Left lung (tissue), 4 donors: ENCODE measurements at regions not wholly inside any gene's neighbourhood (a gene's known extent, or its start where the extent isn't known, plus 50 kb on each side); places are given as distances from the start of the nearest gene placed in this dataset.

Experiments
- ATAC-seq: fragments of 200-7000 bp; cut with Tn5 transposase; one replicate; pipeline ENCODE4 v1.9.1; 2020; ENCODE audit warnings: moderate library complexity
- DNase-seq, 4 donors: peaks; one replicate each; pipeline ENCODE4 v3.0.0-alpha.2; 2013 to 2020
- H3K27ac ChIP-seq, 2 donors: fragments of 200-600 bp; sonication (generic) in 1 of 2; one replicate each; pipeline versions ENCODE4 v1.5.0 to v1.8.0; 2020 to 2021
- H3K27me3 ChIP-seq, 2 donors: fragments of 200-600 bp; sonication (generic) in 1 of 2; one replicate each; pipeline versions ENCODE4 v1.5.0 to v1.8.0; 2020 to 2021
- H3K36me3 ChIP-seq, 2 donors: fragments of 200-600 bp; sonication (generic) in 1 of 2; one replicate each; pipeline versions ENCODE4 v1.5.0 to v1.8.0; 2020 to 2021
- H3K4me1 ChIP-seq, 2 donors: fragments of 200-600 bp; one replicate each; pipeline ENCODE4 v1.8.0; 2021
- H3K4me3 ChIP-seq, 2 donors: fragments of 200-600 bp; sonication (generic) in 1 of 2; one replicate each; pipeline versions ENCODE4 v1.5.0 to v1.8.0; 2020 to 2021; ENCODE audit warnings: mild to moderate bottlenecking in 1 of 2
- H3K9me3 ChIP-seq, 2 donors: fragments of 200-600 bp; sonication (generic) in 1 of 2; one replicate each; pipeline versions ENCODE4 v1.5.0 to v1.8.0; 2020 to 2021
- intact Hi-C, 2 donors: fragments of 100-400 bp; cut with DNase I; formaldehyde crosslinking; loops; one replicate each; pipeline versions ENCODE4 v1.11.2 to v1.14.2; 2022
- TF ChIP-seq, protein P1 (sequence below), 2 donors: fragments of 200-600 bp; sonication (generic) in 1 of 2; IDR thresholded peaks; one replicate each; pipeline versions ENCODE4 v1.5.0 to v1.8.0; 2021; ENCODE audit warnings: antibody characterized with exemption in 2 of 2
- donor health status: DM: no; HTN: yes; CAD: no.
- donor health status: DM: no; HTN: no; CAD: no.

DNA sequence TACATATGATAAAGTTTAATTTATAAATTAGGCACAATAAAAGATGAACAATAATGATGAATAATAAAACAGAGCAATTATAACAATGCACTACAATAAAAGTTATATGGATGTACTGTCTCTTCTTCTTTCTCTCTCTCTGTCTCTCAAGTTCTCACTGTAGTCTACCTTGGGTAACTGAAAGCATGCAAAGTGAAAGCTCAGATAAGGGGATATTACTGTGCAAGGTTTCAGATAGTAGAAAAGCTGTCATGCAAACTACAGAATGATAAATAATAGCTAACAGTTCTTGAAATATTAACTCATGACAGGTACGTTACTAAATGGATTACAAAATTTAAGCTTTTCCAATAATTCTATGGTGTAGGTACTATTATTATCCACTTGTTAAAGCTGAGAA is 311.9 kb upstream of the PRDM1 start:
- Histone ChIP-seq H3K36me3 (no peaks in the 10 kb centered on the region), H3K9me3 (peaks cover 0 to 14% of the 10 kb centered on the region in 2 donors), H3K27me3 (no peaks in the 10 kb centered on the region), H3K4me1 (no peaks in the 10 kb centered on the region), H3K27ac (no peak overlapping the region), H3K4me3 (no peak overlapping the region)
- ATAC-seq (no peak), DNase-seq (no peak)
- TF ChIP-seq, protein P1, sequence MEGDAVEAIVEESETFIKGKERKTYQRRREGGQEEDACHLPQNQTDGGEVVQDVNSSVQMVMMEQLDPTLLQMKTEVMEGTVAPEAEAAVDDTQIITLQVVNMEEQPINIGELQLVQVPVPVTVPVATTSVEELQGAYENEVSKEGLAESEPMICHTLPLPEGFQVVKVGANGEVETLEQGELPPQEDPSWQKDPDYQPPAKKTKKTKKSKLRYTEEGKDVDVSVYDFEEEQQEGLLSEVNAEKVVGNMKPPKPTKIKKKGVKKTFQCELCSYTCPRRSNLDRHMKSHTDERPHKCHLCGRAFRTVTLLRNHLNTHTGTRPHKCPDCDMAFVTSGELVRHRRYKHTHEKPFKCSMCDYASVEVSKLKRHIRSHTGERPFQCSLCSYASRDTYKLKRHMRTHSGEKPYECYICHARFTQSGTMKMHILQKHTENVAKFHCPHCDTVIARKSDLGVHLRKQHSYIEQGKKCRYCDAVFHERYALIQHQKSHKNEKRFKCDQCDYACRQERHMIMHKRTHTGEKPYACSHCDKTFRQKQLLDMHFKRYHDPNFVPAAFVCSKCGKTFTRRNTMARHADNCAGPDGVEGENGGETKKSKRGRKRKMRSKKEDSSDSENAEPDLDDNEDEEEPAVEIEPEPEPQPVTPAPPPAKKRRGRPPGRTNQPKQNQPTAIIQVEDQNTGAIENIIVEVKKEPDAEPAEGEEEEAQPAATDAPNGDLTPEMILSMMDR (IDR thresholded peaks at IDR 0.05), result no peak
- intact Hi-C loops, result no loop called here

DNA sequence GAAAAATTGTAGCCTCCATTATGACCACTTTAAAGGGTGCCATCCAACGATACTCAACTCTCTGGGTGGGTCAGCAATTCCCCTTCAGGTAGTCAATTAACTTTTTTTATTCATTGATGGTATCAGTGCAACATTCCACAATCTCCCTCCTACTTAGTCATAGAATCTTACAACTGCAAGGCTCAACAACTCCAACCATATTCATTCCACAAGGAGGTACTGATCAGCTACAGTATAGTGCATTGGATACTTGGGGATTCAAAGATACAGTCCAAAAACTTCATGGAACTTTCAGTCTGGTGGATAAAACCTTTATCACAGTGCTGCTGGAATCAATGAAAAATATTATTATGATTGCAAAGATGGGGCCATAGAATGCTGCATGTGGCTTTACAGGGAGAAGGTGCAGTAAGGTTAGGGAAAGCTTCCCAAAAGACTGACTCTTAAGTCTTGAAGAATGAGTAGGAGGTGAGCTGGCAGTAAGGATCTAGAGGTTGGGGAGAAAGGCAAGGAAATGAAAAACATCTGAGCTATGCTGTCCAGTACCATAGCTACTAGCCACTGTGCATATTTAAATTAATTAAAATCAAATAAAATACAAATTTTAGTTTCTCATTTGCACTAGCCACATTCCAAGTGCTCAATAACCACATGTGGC is 314.7 kb upstream of the PRDM1 start:
- intact Hi-C loops, result no loop called here
- Histone ChIP-seq H3K27ac (no peak overlapping the region), H3K4me1 (no peaks in the 10 kb centered on the region), H3K27me3 (no peaks in the 10 kb centered on the region), H3K36me3 (no peaks in the 10 kb centered on the region), H3K4me3 (no peak overlapping the region), H3K9me3 (peaks cover 0 to 14% of the 10 kb centered on the region in 2 donors)
- no peak for DNase-seq
- TF ChIP-seq, protein P1 (IDR thresholded peaks at IDR 0.05), result no peak
- no peak for ATAC-seq

DNA sequence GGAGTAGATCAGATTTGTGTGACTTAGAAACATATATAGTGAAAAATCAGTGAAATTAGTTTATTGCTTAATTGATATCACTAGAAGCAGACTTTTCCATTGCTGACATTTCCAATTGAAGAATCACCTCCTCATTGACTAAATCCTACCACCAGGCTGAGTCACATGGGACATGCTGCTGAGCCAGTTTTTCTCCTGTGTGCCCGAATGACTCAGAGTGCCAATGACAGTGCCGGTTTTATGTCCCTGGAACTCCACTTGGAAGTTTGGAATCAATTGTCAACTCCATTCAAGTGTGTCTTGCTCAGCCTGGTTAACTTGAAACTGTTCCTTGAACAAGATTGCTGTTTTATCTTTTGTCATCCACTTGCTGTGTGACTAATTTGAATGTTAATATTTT is 316.1 kb upstream of the PRDM1 start:
- ATAC-seq, result no peak
- no peak for DNase-seq
- peaks cover 0 to 4% of the 10 kb centered on the region in 2 donors for H3K9me3 ChIP-seq
- no peak overlapping the region for H3K27ac ChIP-seq
- no peaks in the 10 kb centered on the region for H3K4me1 ChIP-seq
- intact Hi-C loops, result no loop called here
- TF ChIP-seq, protein P1 (IDR thresholded peaks at IDR 0.05), result no peak
- no peaks in the 10 kb centered on the region for H3K36me3 ChIP-seq
- no peak overlapping the region for H3K4me3 ChIP-seq
- H3K27me3 ChIP-seq, result no peaks in the 10 kb centered on the region

GRCh38 chr6:105769197-105769596 is 316.9 kb upstream of the PRDM1 start:
- Histone ChIP-seq H3K36me3 (no peaks in the 10 kb centered on the region), H3K27ac (no peak overlapping the region), H3K4me1 (no peaks in the 10 kb centered on the region), H3K4me3 (no peak overlapping the region), H3K9me3 (no peaks in the 10 kb centered on the region), H3K27me3 (no peaks in the 10 kb centered on the region)
- intact Hi-C loops, result no loop called here
- ATAC-seq, result no peak
- DNase-seq, result no peak
- TF ChIP-seq, protein P1 (IDR thresholded peaks at IDR 0.05), result no peak

GRCh38 chr6:105767541-105767940 is 318.6 kb upstream of the PRDM1 start:
- Histone ChIP-seq H3K36me3 (no peaks in the 10 kb centered on the region), H3K27ac (no peak overlapping the region), H3K4me3 (no peak overlapping the region), H3K27me3 (no peaks in the 10 kb centered on the region), H3K4me1 (no peaks in the 10 kb centered on the region), H3K9me3 (no peaks in the 10 kb centered on the region)
- intact Hi-C loops, result no loop called here
- no peak for DNase-seq
- TF ChIP-seq, protein P1 (IDR thresholded peaks at IDR 0.05), result no peak
- ATAC-seq, result no peak
